Fibroblast of lung (primary cell): ENCODE measurements at regions not wholly inside any gene's neighbourhood (a gene's known extent, or its start where the extent isn't known, plus 50 kb on each side); places are given as distances from the start of the nearest gene placed in this dataset.

Experiments used
- EZH2 ChIP-seq: IDR thresholded peaks from 2 replicates; pipeline ENCODE4 v1.5.1; 2012; ENCODE audit warnings: low read length, control low read depth, mild to moderate bottlenecking; ENCODE audit errors: missing control alignments
- TF ChIP-seq, protein P1 (sequence below), 2 donors: IDR thresholded peaks in 1 of 2; conservative IDR thresholded peaks in 1 of 2; 1 replicate in 1 of 2; 2 replicates in 1 of 2; pipeline ENCODE4 v1.5.1; 2011 to 2012; ENCODE audit warnings: low read length in 2 of 2, control low read depth in 1 of 2, inconsistent platforms in 1 of 2, low read depth in 1 of 2, mild to moderate bottlenecking in 1 of 2

DNA sequence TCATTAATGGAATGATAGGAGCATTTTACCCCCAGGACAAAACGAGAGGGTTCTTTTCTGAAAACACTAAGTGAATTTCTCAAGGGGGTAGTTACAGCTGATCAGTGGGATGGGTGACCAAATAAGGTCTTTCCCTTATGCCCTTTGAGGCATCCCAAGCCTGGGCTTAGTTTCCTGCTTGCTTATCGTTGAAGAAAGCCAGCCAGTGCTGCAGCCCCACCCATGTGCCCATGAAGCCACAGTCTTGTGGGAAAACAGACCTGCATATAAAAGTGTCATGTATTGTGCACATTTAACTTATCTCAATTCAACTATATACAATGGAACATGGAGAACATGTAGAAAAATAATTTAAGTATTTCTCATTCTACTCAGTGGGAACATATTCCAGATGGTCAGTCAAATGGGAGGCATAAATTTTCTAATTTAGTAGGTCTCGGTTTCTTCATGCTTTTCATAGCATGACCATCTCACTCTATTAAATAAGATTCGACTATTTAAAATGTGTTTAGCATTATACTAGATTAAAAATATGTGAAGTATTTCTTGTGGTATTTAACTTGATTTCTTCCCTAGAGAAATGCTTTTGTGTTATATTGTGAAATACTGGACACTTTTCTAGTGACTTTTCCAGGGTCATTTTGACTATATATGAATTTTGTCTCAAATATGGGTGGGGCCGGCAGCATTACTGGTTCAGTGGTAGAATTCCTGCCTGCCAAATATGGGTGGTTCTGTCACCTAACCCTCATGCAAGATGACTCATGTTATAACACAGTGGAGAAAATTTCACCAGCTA lies 189.7 kb upstream of the SGCD start:
- no peak for TF ChIP-seq EZH2
- TF ChIP-seq, protein P1, sequence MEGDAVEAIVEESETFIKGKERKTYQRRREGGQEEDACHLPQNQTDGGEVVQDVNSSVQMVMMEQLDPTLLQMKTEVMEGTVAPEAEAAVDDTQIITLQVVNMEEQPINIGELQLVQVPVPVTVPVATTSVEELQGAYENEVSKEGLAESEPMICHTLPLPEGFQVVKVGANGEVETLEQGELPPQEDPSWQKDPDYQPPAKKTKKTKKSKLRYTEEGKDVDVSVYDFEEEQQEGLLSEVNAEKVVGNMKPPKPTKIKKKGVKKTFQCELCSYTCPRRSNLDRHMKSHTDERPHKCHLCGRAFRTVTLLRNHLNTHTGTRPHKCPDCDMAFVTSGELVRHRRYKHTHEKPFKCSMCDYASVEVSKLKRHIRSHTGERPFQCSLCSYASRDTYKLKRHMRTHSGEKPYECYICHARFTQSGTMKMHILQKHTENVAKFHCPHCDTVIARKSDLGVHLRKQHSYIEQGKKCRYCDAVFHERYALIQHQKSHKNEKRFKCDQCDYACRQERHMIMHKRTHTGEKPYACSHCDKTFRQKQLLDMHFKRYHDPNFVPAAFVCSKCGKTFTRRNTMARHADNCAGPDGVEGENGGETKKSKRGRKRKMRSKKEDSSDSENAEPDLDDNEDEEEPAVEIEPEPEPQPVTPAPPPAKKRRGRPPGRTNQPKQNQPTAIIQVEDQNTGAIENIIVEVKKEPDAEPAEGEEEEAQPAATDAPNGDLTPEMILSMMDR (conservative IDR thresholded peaks at IDR 0.05 in 1 of 2, IDR thresholded peaks at IDR 0.05 in 1 of 2; ENCODE audit: low read depth in 1 of 2, low read length in 2 of 2): no peak
